ENCODE measurements at regions not wholly inside any gene's neighbourhood (a gene's known extent, or its start where the extent isn't known, plus 50 kb on each side); places are given as distances from the start of the nearest gene placed in this dataset.
"Not testable (repeated sequence)": the region's sequence is repeated elsewhere in the genome, so short reads cannot be mapped to it uniquely, and the experiment has no call there.

GRCh38 chr9:16052757-16053530, 500.1 kb downstream of the CCDC171 start:
- H3K4me1 ChIP-seq (ENCODE audit: control insufficient read depth in 2 of 2, insufficient read depth in 2 of 2, low read length in 1 of 2): no peaks in the 10 kb centered on the region
- H3K4me3 ChIP-seq (ENCODE audit: low read depth in 1 of 2, low read length in 2 of 2): no peak overlapping the region
- 93 to 94% methylated on average over 16 of the region's 16 CpGs for WGBS, 2 donors
- H3K27ac ChIP-seq (ENCODE audit: low read depth in 2 of 2, low read length in 1 of 2): no peak overlapping the region
- H3K27me3 ChIP-seq (ENCODE audit: control insufficient read depth in 1 of 2, insufficient read depth in 2 of 2, low read length in 2 of 2): no peaks in the 10 kb centered on the region
- no peaks in the 10 kb centered on the region for H3K36me3 ChIP-seq (ENCODE audit: control insufficient read depth in 2 of 2, insufficient read depth in 2 of 2, low read length in 1 of 2)
- H3K9me3 ChIP-seq (ENCODE audit: control insufficient read depth in 2 of 2, insufficient read depth in 1 of 2, low read depth in 1 of 2, low read length in 1 of 2): no peaks in the 10 kb centered on the region

- Histone ChIP-seq H3K4me3 (ENCODE audit: low read depth in 1 of 2, low read length in 2 of 2) (no peak overlapping the region), H3K36me3 (ENCODE audit: control insufficient read depth in 2 of 2, insufficient read depth in 2 of 2, low read length in 1 of 2) (no peaks in the 10 kb centered on the region), H3K27ac (ENCODE audit: low read depth in 2 of 2, low read length in 1 of 2) (no peak overlapping the region), H3K9me3 (ENCODE audit: control insufficient read depth in 2 of 2, insufficient read depth in 1 of 2, low read depth in 1 of 2, low read length in 1 of 2) (no peaks in the 10 kb centered on the region), H3K4me1 (ENCODE audit: control insufficient read depth in 2 of 2, insufficient read depth in 2 of 2, low read length in 1 of 2) (no peaks in the 10 kb centered on the region), H3K27me3 (ENCODE audit: control insufficient read depth in 1 of 2, insufficient read depth in 2 of 2, low read length in 2 of 2) (no peaks in the 10 kb centered on the region)
- 91 to 96% methylated on average over 4 of the region's 4 CpGs for WGBS, 2 donors
These were observed 504.7 kb downstream of the CCDC171 start for GRCh38 chr9:16057541-16057940.

DNA sequence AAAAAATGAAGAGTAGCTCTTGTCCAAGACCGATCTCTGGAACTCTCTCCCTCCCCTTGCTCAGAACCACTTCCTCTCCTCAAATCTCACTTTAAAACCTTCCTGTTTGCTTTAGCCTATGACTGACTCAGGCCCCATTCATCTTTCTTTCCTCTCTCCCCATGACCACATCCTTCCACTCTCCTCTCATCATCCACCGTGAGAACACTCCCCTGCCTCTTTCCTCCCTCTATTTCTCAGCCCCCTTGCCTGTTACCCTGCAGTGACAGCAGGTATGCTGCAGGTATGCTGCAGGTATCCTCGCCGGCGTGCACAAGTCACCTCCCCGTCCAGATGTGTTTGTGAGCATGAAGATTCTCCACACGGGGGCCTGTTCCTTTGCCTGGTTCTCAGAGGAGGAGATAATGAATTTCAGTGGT, 505.3 kb downstream of the CCDC171 start:
- no peak overlapping the region for H3K4me3 ChIP-seq (ENCODE audit: low read depth in 1 of 2, low read length in 2 of 2)
- WGBS, 2 donors: 59 to 65% methylated on average over 7 of the region's 7 CpGs
- no peaks in the 10 kb centered on the region for H3K36me3 ChIP-seq (ENCODE audit: control insufficient read depth in 2 of 2, insufficient read depth in 2 of 2, low read length in 1 of 2)
- H3K4me1 ChIP-seq (ENCODE audit: control insufficient read depth in 2 of 2, insufficient read depth in 2 of 2, low read length in 1 of 2): no peaks in the 10 kb centered on the region
- no peak overlapping the region for H3K27ac ChIP-seq (ENCODE audit: low read depth in 2 of 2, low read length in 1 of 2)
- H3K27me3 ChIP-seq (ENCODE audit: control insufficient read depth in 1 of 2, insufficient read depth in 2 of 2, low read length in 2 of 2): no peaks in the 10 kb centered on the region
- no peaks in the 10 kb centered on the region for H3K9me3 ChIP-seq (ENCODE audit: control insufficient read depth in 2 of 2, insufficient read depth in 1 of 2, low read depth in 1 of 2, low read length in 1 of 2)

- Histone ChIP-seq H3K27me3 (ENCODE audit: control insufficient read depth in 1 of 2, insufficient read depth in 2 of 2, low read length in 2 of 2) (no peaks in the 10 kb centered on the region), H3K27ac (ENCODE audit: low read depth in 2 of 2, low read length in 1 of 2) (no peak overlapping the region), H3K4me3 (ENCODE audit: low read depth in 1 of 2, low read length in 2 of 2) (no peak overlapping the region), H3K9me3 (ENCODE audit: control insufficient read depth in 2 of 2, insufficient read depth in 1 of 2, low read depth in 1 of 2, low read length in 1 of 2) (no peaks in the 10 kb centered on the region), H3K36me3 (ENCODE audit: control insufficient read depth in 2 of 2, insufficient read depth in 2 of 2, low read length in 1 of 2) (no peaks in the 10 kb centered on the region), H3K4me1 (ENCODE audit: control insufficient read depth in 2 of 2, insufficient read depth in 2 of 2, low read length in 1 of 2) (peaks cover 0 to 1% of the 10 kb centered on the region in 2 donors)
- WGBS, 2 donors: 53 to 61% methylated on average over 3 of the region's 3 CpGs
These were observed 507.7 kb downstream of the CCDC171 start for GRCh38 chr9:16060436-16061129.

GRCh38 chr9:16062542-16063240, 509.8 kb downstream of the CCDC171 start:
- Histone ChIP-seq H3K4me1 (ENCODE audit: control insufficient read depth in 2 of 2, insufficient read depth in 2 of 2, low read length in 1 of 2) (peaks cover 0 to 1% of the 10 kb centered on the region in 2 donors), H3K9me3 (ENCODE audit: control insufficient read depth in 2 of 2, insufficient read depth in 1 of 2, low read depth in 1 of 2, low read length in 1 of 2) (no peaks in the 10 kb centered on the region), H3K36me3 (ENCODE audit: control insufficient read depth in 2 of 2, insufficient read depth in 2 of 2, low read length in 1 of 2) (no peaks in the 10 kb centered on the region), H3K27ac (ENCODE audit: low read depth in 2 of 2, low read length in 1 of 2) (no peak overlapping the region), H3K27me3 (ENCODE audit: control insufficient read depth in 1 of 2, insufficient read depth in 2 of 2, low read length in 2 of 2) (no peaks in the 10 kb centered on the region), H3K4me3 (ENCODE audit: low read depth in 1 of 2, low read length in 2 of 2) (no peak overlapping the region)
- 52 to 68% methylated on average over 9 of the region's 9 CpGs for WGBS, 2 donors

GRCh38 chr9:16063241-16063591, 510.4 kb downstream of the CCDC171 start:
- no peak overlapping the region for H3K27ac ChIP-seq (ENCODE audit: low read depth in 2 of 2, low read length in 1 of 2)
- 56 to 70% methylated on average over 5 of the region's 5 CpGs for WGBS, 2 donors
- H3K36me3 ChIP-seq (ENCODE audit: control insufficient read depth in 2 of 2, insufficient read depth in 2 of 2, low read length in 1 of 2): no peaks in the 10 kb centered on the region
- no peak overlapping the region for H3K4me3 ChIP-seq (ENCODE audit: low read depth in 1 of 2, low read length in 2 of 2)
- H3K4me1 ChIP-seq (ENCODE audit: control insufficient read depth in 2 of 2, insufficient read depth in 2 of 2, low read length in 1 of 2): peaks cover 0 to 1% of the 10 kb centered on the region in 2 donors
- H3K27me3 ChIP-seq (ENCODE audit: control insufficient read depth in 1 of 2, insufficient read depth in 2 of 2, low read length in 2 of 2): no peaks in the 10 kb centered on the region
- no peaks in the 10 kb centered on the region for H3K9me3 ChIP-seq (ENCODE audit: control insufficient read depth in 2 of 2, insufficient read depth in 1 of 2, low read depth in 1 of 2, low read length in 1 of 2)

GRCh38 chr9:16064771-16065170, 511.9 kb downstream of the CCDC171 start:
- H3K4me3 ChIP-seq (ENCODE audit: low read depth in 1 of 2, low read length in 2 of 2): no peak overlapping the region
- peaks cover 0 to 1% of the 10 kb centered on the region in 2 donors for H3K4me1 ChIP-seq (ENCODE audit: control insufficient read depth in 2 of 2, insufficient read depth in 2 of 2, low read length in 1 of 2)
- no peaks in the 10 kb centered on the region for H3K9me3 ChIP-seq (ENCODE audit: control insufficient read depth in 2 of 2, insufficient read depth in 1 of 2, low read depth in 1 of 2, low read length in 1 of 2)
- H3K27ac ChIP-seq (ENCODE audit: low read depth in 2 of 2, low read length in 1 of 2): no peak overlapping the region
- 91 to 92% methylated on average over 8 of the region's 8 CpGs for WGBS, 2 donors
- H3K27me3 ChIP-seq (ENCODE audit: control insufficient read depth in 1 of 2, insufficient read depth in 2 of 2, low read length in 2 of 2): no peaks in the 10 kb centered on the region
- H3K36me3 ChIP-seq (ENCODE audit: control insufficient read depth in 2 of 2, insufficient read depth in 2 of 2, low read length in 1 of 2): no peaks in the 10 kb centered on the region

DNA sequence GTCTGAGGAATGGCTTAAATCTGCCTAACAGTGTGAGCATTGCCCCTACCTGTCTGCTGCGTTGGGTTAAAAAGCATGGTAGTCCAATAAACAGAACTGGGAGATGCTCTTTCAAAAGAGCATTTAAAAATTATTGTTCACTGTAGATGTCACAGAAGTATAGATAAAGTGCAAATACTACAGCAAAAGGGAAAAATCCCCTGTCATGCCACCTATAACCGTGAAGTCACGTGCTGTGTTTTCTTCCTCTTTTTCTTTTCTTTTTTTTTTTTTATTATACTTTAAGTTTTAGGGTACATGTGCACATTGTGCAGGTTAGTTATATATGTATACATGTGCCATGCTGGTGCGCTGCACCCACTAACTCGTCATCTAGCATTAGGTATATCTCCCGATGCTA, 513.4 kb downstream of the CCDC171 start:
- H3K4me1 ChIP-seq (ENCODE audit: control insufficient read depth in 2 of 2, insufficient read depth in 2 of 2, low read length in 1 of 2); H3K36me3 ChIP-seq (ENCODE audit: control insufficient read depth in 2 of 2, insufficient read depth in 2 of 2, low read length in 1 of 2); H3K4me3 ChIP-seq (ENCODE audit: low read depth in 1 of 2, low read length in 2 of 2); H3K27me3 ChIP-seq (ENCODE audit: control insufficient read depth in 1 of 2, insufficient read depth in 2 of 2, low read length in 2 of 2); H3K9me3 ChIP-seq (ENCODE audit: control insufficient read depth in 2 of 2, insufficient read depth in 1 of 2, low read depth in 1 of 2, low read length in 1 of 2); H3K27ac ChIP-seq (ENCODE audit: low read depth in 2 of 2, low read length in 1 of 2): not testable (repeated sequence)
- WGBS, 2 donors: 85 to 87% methylated on average over 3 of the region's 6 CpGs

DNA sequence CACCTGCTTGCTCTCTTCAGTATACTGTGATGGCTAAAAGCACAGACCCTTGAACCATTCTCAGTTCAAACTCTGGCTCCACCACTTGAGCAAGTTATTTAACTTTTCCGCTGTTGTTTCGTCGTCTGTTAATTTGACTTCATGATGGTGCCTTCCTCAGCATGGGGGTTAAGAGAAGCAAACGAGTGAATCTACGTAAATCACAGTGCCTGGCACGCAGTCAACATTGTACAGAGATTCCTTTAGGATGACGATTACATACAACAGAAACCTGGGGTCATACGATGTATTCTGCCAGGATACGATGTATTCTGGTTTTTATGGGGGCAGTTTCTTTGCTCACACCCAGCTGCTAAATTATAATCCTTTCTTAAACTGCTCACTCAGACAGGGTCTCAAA, 515.6 kb downstream of the CCDC171 start:
- H3K27ac ChIP-seq (ENCODE audit: low read depth in 2 of 2, low read length in 1 of 2): no peak overlapping the region
- H3K4me3 ChIP-seq (ENCODE audit: low read depth in 1 of 2, low read length in 2 of 2): no peak overlapping the region
- H3K4me1 ChIP-seq (ENCODE audit: control insufficient read depth in 2 of 2, insufficient read depth in 2 of 2, low read length in 1 of 2): peaks cover 0 to 1% of the 10 kb centered on the region in 2 donors
- H3K9me3 ChIP-seq (ENCODE audit: control insufficient read depth in 2 of 2, insufficient read depth in 1 of 2, low read depth in 1 of 2, low read length in 1 of 2): no peaks in the 10 kb centered on the region
- H3K27me3 ChIP-seq (ENCODE audit: control insufficient read depth in 1 of 2, insufficient read depth in 2 of 2, low read length in 2 of 2): no peaks in the 10 kb centered on the region
- no peaks in the 10 kb centered on the region for H3K36me3 ChIP-seq (ENCODE audit: control insufficient read depth in 2 of 2, insufficient read depth in 2 of 2, low read length in 1 of 2)
- 89% methylated on average over 9 of the region's 9 CpGs for WGBS, 2 donors
